GM19395 (cell line): ENCODE measurements at regions not wholly inside any gene's neighbourhood (a gene's known extent, or its start where the extent isn't known, plus 50 kb on each side); places are given as distances from the start of the nearest gene placed in this dataset.
"Not testable (repeated sequence)": the region's sequence is repeated elsewhere in the genome, so short reads cannot be mapped to it uniquely, and the experiment has no call there.

Experiments used
- ATAC-seq: cut with Tn5 transposase; IDR thresholded peaks from one replicate; pipeline ENCODE4 v1.9.1; 2021; ENCODE audit warnings: mild to moderate bottlenecking, moderate library complexity; ENCODE audit not compliant: unreplicated experiment

- no peak for ATAC-seq
Measured at GRCh38 chr5:67817652-67818051, 397.9 kb upstream of the PIK3R1 start.

GRCh38 chr5:67816456-67816855 is 399.1 kb upstream of the PIK3R1 start:
- no peak for ATAC-seq

GRCh38 chr5:67815455-67816391 is 399.8 kb upstream of the PIK3R1 start:
- no peak for ATAC-seq

- no peak for ATAC-seq
Measured at GRCh38 chr5:67814569-67815311, 400.8 kb upstream of the PIK3R1 start.

GRCh38 chr5:67813877-67814539 is 401.5 kb upstream of the PIK3R1 start:
- ATAC-seq: no peak

GRCh38 chr5:67809589-67809988 is 406.0 kb upstream of the PIK3R1 start:
- ATAC-seq: no peak

GRCh38 chr5:67808340-67808739 is 407.2 kb upstream of the PIK3R1 start:
- no peak for ATAC-seq

- peak; percentile 50 for ATAC-seq
Measured at GRCh38 chr5:67807439-67807888, 408.1 kb upstream of the PIK3R1 start.

GRCh38 chr5:67806654-67807438 is 408.7 kb upstream of the PIK3R1 start:
- ATAC-seq: no peak

GRCh38 chr5:67805666-67806348 is 409.7 kb upstream of the PIK3R1 start:
- no peak for ATAC-seq

GRCh38 chr5:67802766-67803165 is 412.8 kb upstream of the PIK3R1 start:
- ATAC-seq: peak; percentile 55

- ATAC-seq: no peak
Measured at GRCh38 chr5:67799732-67800234, 415.8 kb upstream of the PIK3R1 start.

GRCh38 chr5:67798470-67798869 is 417.1 kb upstream of the PIK3R1 start:
- ATAC-seq: not testable (repeated sequence)

GRCh38 chr5:67795781-67796477 is 419.6 kb upstream of the PIK3R1 start:
- no peak for ATAC-seq

GRCh38 chr5:67793966-67794365 is 421.6 kb upstream of the PIK3R1 start:
- no peak for ATAC-seq

- ATAC-seq: no peak
Measured at GRCh38 chr5:67793418-67793817, 422.1 kb upstream of the PIK3R1 start.

GRCh38 chr5:67792891-67793290 is 422.7 kb upstream of the PIK3R1 start:
- ATAC-seq: no peak

GRCh38 chr5:67790390-67790789 is 425.2 kb upstream of the PIK3R1 start:
- no peak for ATAC-seq
